WERI-Rb-1 (cell line): ENCODE measurements at regions not wholly inside any gene's neighbourhood (a gene's known extent, or its start where the extent isn't known, plus 50 kb on each side); places are given as distances from the start of the nearest gene placed in this dataset.

Experiments used
- DNase-seq: peaks from one replicate; pipeline ENCODE4 v3.0.0-alpha.2; 2020
- H3K27ac ChIP-seq: fragments of 250-450 bp; sonication (Bioruptor Pico); 2 replicates; pipeline ENCODE4 v1.5.1; 2020; ENCODE audit warnings: mild to moderate bottlenecking, moderate library complexity
- H3K27me3 ChIP-seq: fragments of 250-450 bp; sonication (Bioruptor Pico); 2 replicates; pipeline ENCODE4 v1.5.1; 2021; ENCODE audit warnings: mild to moderate bottlenecking, low read depth, moderate library complexity; ENCODE audit not compliant: insufficient read depth, severe bottlenecking
- H3K36me3 ChIP-seq: fragments of 250-450 bp; sonication (Bioruptor Pico); 2 replicates; pipeline ENCODE4 v1.5.1; 2020; ENCODE audit warnings: mild to moderate bottlenecking, moderate library complexity
- H3K4me3 ChIP-seq: 2 replicates; pipeline ENCODE4 v1.5.1; 2011; ENCODE audit warnings: low read depth, mild to moderate bottlenecking, control low read depth, low read length
- H3K9me3 ChIP-seq: fragments of 250-450 bp; sonication (Bioruptor Pico); 2 replicates; pipeline ENCODE4 v1.5.1; 2021; ENCODE audit warnings: mild to moderate bottlenecking, moderate library complexity; ENCODE audit not compliant: severe bottlenecking
- TF ChIP-seq, protein P1 (sequence below): IDR thresholded peaks from 2 replicates; pipeline ENCODE4 v1.5.1; 2011; ENCODE audit warnings: low read depth, mild to moderate bottlenecking, control low read depth, inconsistent platforms, low read length

- Histone ChIP-seq H3K27me3 (no peaks in the 10 kb centered on the region), H3K27ac (no peak overlapping the region), H3K4me3 (no peak overlapping the region), H3K9me3 (no peaks in the 10 kb centered on the region), H3K36me3 (no peaks in the 10 kb centered on the region)
- no peak for DNase-seq
- TF ChIP-seq, protein P1, sequence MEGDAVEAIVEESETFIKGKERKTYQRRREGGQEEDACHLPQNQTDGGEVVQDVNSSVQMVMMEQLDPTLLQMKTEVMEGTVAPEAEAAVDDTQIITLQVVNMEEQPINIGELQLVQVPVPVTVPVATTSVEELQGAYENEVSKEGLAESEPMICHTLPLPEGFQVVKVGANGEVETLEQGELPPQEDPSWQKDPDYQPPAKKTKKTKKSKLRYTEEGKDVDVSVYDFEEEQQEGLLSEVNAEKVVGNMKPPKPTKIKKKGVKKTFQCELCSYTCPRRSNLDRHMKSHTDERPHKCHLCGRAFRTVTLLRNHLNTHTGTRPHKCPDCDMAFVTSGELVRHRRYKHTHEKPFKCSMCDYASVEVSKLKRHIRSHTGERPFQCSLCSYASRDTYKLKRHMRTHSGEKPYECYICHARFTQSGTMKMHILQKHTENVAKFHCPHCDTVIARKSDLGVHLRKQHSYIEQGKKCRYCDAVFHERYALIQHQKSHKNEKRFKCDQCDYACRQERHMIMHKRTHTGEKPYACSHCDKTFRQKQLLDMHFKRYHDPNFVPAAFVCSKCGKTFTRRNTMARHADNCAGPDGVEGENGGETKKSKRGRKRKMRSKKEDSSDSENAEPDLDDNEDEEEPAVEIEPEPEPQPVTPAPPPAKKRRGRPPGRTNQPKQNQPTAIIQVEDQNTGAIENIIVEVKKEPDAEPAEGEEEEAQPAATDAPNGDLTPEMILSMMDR, result no peak
Observed at GRCh38 chr22:44549701-44550100, 51.7 kb upstream of the RTL6 start.

- Histone ChIP-seq H3K27ac (no peak overlapping the region), H3K36me3 (no peaks in the 10 kb centered on the region), H3K9me3 (no peaks in the 10 kb centered on the region), H3K4me3 (no peak overlapping the region), H3K27me3 (no peaks in the 10 kb centered on the region)
- no peak for DNase-seq
- TF ChIP-seq, protein P1, result no peak
Observed at GRCh38 chr22:44548981-44549380, 50.9 kb upstream of the RTL6 start.
